K562 (cell line): ENCODE measurements at regions not wholly inside any gene's neighbourhood (a gene's known extent, or its start where the extent isn't known, plus 50 kb on each side); places are given as distances from the start of the nearest gene placed in this dataset.

Experiments used
- ATAC-seq: fragments of 200-7000 bp; cut with Tn5 transposase; 3 replicates; pipeline ENCODE4 v1.9.1; 2020; ENCODE audit warnings: moderate library complexity
- BruUV-seq: library from RNA; stranded (reverse); fragments of 400-500 nt; replicated peaks from 2 replicates; lab custom pipeline; 2021; lab: Mats Ljungman, UMichigan
- CTCF ChIA-PET: fragments of 300-600 bp; formaldehyde crosslinking; extraction: SDS; loops from one replicate; lab custom pipeline; 2021; ENCODE audit warnings: low intra/inter-chr PET ratio; lab: Yijun Ruan, JAX
- POLR2A ChIA-PET: fragments of 300-600, 350-650 bp; sonication (Branson Sonifier 250); formaldehyde crosslinking; extraction: SDS; loops from one replicate; lab custom pipeline; 2021; ENCODE audit warnings: antibody characterized with exemption, inconsistent platforms; lab: Yijun Ruan, JAX
- DNase-seq, 4 experiments: peaks; one replicate each; pipeline versions ENCODE4 v3.0.0 to v3.0.0-alpha.2; 2011 to 2018; ENCODE audit warnings: low spot score in 3 of 4, mixed read lengths in 3 of 4; ENCODE audit errors: extremely low read depth in 1 of 4
- FAIRE-seq: peaks from 2 replicates; lab custom pipeline; 2011; peaks lifted over from hg19 to GRCh38; lab: Jason Lieb, UNC
- H2AFZ ChIP-seq: 2 replicates; pipeline ENCODE4 v1.6.0; 2011; ENCODE audit warnings: low read depth, low read length, control low read depth, inconsistent platforms
- H3K27ac ChIP-seq: fragments of 200-600 bp; 3 replicates; pipeline ENCODE4 v1.8.0; 2011; ENCODE audit warnings: low read depth, mild to moderate bottlenecking, control low read depth, inconsistent platforms, low read length, moderate library complexity, mixed read lengths; ENCODE audit errors: extremely low read depth
- H3K27me3 ChIP-seq, 2 experiments: fragments of 300-600 bp in 1 of 2; 2 replicates in 1 of 2; 3 replicates in 1 of 2; pipeline versions ENCODE4 v1.6.0 to v1.8.0; 2011; ENCODE audit warnings: inconsistent platforms in 2 of 2, low read length in 2 of 2, mild to moderate bottlenecking in 1 of 2, mixed read lengths in 1 of 2, moderate library complexity in 1 of 2; ENCODE audit not compliant: control insufficient read depth in 2 of 2, insufficient read depth in 2 of 2
- H3K36me3 ChIP-seq: fragments of 300-600 bp; 3 replicates; pipeline ENCODE4 v1.8.0; 2011; ENCODE audit warnings: mild to moderate bottlenecking, low read length, inconsistent platforms; ENCODE audit not compliant: control insufficient read depth, insufficient read depth
- H3K4me1 ChIP-seq, 2 experiments: fragments of 200-600 bp in 1 of 2; replicated peaks in 1 of 2; 2 replicates in 1 of 2; 3 replicates in 1 of 2; pipeline versions ENCODE4 v1.5.1 to v1.8.0; 2011; ENCODE audit warnings: inconsistent platforms in 2 of 2, low read length in 2 of 2, mild to moderate bottlenecking in 1 of 2, mixed read lengths in 1 of 2, moderate library complexity in 1 of 2; ENCODE audit not compliant: control insufficient read depth in 2 of 2, insufficient read depth in 2 of 2
- H3K4me2 ChIP-seq: 2 replicates; pipeline ENCODE4 v1.6.1; 2011; ENCODE audit warnings: low read length, control low read depth, inconsistent platforms, mixed read lengths; ENCODE audit not compliant: insufficient read depth
- H3K4me3 ChIP-seq: fragments of 200-600 bp; sonication (generic), shearing (Covaris generic); 2 replicates; pipeline ENCODE4 v1.5.1; 2016; ENCODE audit warnings: control low read depth, inconsistent platforms
- H3K79me2 ChIP-seq: fragments of 200-600 bp; 3 replicates; pipeline ENCODE4 v1.8.0; 2011; ENCODE audit warnings: low read length, inconsistent platforms; ENCODE audit not compliant: control insufficient read depth, insufficient read depth
- H3K9ac ChIP-seq, 2 experiments: 2 replicates each; pipeline versions ENCODE4 v1.6.0 to v1.6.1; 2011; ENCODE audit warnings: low read depth in 2 of 2, low read length in 2 of 2, control low read depth in 1 of 2, inconsistent platforms in 1 of 2, mild to moderate bottlenecking in 1 of 2, mixed read lengths in 1 of 2; ENCODE audit not compliant: insufficient read depth in 1 of 2
- H3K9me1 ChIP-seq: one replicate; pipeline ENCODE4 v1.6.0; 2011; ENCODE audit warnings: inconsistent platforms, mild to moderate bottlenecking, low read length, moderate library complexity; ENCODE audit not compliant: control insufficient read depth, insufficient read depth
- H3K9me3 ChIP-seq: replicated peaks from 2 replicates; pipeline ENCODE4 v1.5.1; 2011; ENCODE audit warnings: low read depth, low read length, inconsistent platforms; ENCODE audit not compliant: control insufficient read depth, insufficient read depth
- H4K20me1 ChIP-seq: replicated peaks from 2 replicates; pipeline ENCODE4 v1.6.1; 2011; ENCODE audit warnings: low read length, inconsistent platforms, mixed read lengths; ENCODE audit not compliant: control insufficient read depth, insufficient read depth
- CREB5 ChIP-seq: fragments of 250-450 bp; sonication (Bioruptor Pico); IDR thresholded peaks from 2 replicates; pipeline ENCODE4 v1.5.0; 2020; ENCODE audit warnings: mild to moderate bottlenecking
- CREBBP ChIP-seq: IDR thresholded peaks from one replicate; pipeline ENCODE4 v1.6.1; 2012; ENCODE audit warnings: low read depth, mild to moderate bottlenecking, control low read depth, inconsistent platforms, low read length
- E2F4 ChIP-seq: sonication (generic); formaldehyde crosslinking; IDR thresholded peaks from 2 replicates; pipeline ENCODE4 v1.8.0; 2022; ENCODE audit warnings: mild to moderate bottlenecking, low read depth, missing genetic modification reagents
- KLF10 ChIP-seq: fragments of 250-450 bp; sonication (Bioruptor Pico); IDR thresholded peaks from 2 replicates; pipeline ENCODE4 v1.6.1; 2021; ENCODE audit warnings: matching md5 sums
- RFX7 ChIP-seq: fragments of 250-450 bp; sonication (Bioruptor Pico); IDR thresholded peaks from 2 replicates; pipeline ENCODE4 v1.5.1; 2021; ENCODE audit warnings: mild to moderate bottlenecking
- ZNF184 ChIP-seq: sonication (generic); formaldehyde crosslinking; IDR thresholded peaks from 2 replicates; pipeline ENCODE4 v1.5.0; 2020; ENCODE audit warnings: missing genetic modification reagents
- ZNF263 ChIP-seq: sonication (generic); formaldehyde crosslinking; IDR thresholded peaks from 2 replicates; pipeline ENCODE4 v1.8.0; 2022; ENCODE audit warnings: mild to moderate bottlenecking, missing genetic modification reagents, borderline replicate concordance
- ZNF518B ChIP-seq: fragments of 250-450 bp; sonication (Bioruptor Pico); IDR thresholded peaks from 2 replicates; pipeline ENCODE4 v1.5.0; 2021; ENCODE audit warnings: mild to moderate bottlenecking, moderate library complexity
- ZNF57 ChIP-seq: fragments of 450-650 bp; formaldehyde crosslinking; IDR thresholded peaks from 2 replicates; pipeline ENCODE4 v1.4.0; 2020; ENCODE audit warnings: mild to moderate bottlenecking, moderate library complexity
- ZNF76 ChIP-seq: fragments of 250-450 bp; sonication (Bioruptor Pico); IDR thresholded peaks from 2 replicates; pipeline ENCODE4 v1.4.0; 2020; ENCODE audit warnings: mild to moderate bottlenecking, moderate library complexity, borderline replicate concordance
- WGBS: fragments of 100-300 bp; shearing (Covaris generic); methylation state at CpG from one replicate; pipeline ENCODE4 v1.1.6; 2016; ENCODE audit warnings: low coverage, mixed read lengths; ENCODE audit not compliant: insufficient coverage; ENCODE audit errors: missing lambda C conversion rate; 5-methylcytosine and 5-hydroxymethylcytosine counted together
- in situ Hi-C: fragments of 300-500 bp; cut with MboI; formaldehyde crosslinking; loops from 4 replicates; pipeline ENCODE4 v1.15.0; 2018; ENCODE audit warnings: inconsistent platforms, mixed read lengths
- intact Hi-C: fragments of 100-400 bp; cut with micrococcal nuclease; formaldehyde crosslinking; loops from 2 replicates; pipeline ENCODE4 v1.14.2; 2022

- no peak overlapping the region for H3K4me2 ChIP-seq
- H3K4me1 ChIP-seq = no peaks in the 10 kb centered on the region
- H3K9me3 ChIP-seq = no peaks in the 10 kb centered on the region
- no peak overlapping the region for H3K27ac ChIP-seq
- ATAC-seq = no peak
- no peaks in the 10 kb centered on the region for H3K9me1 ChIP-seq
- BruUV-seq = no TSS peak
- TF ChIP-seq CREBBP (no peak), ZNF184 (CRISPR knock-in tag) (no peak), KLF10 (CRISPR knock-in tag) (no peak), ZNF57 (no peak), ZNF263 (CRISPR knock-in tag) (no peak), RFX7 (no peak), CREB5 (CRISPR knock-in tag) (no peak), ZNF76 (CRISPR knock-in tag) (no peak), E2F4 (CRISPR knock-in tag) (no peak), ZNF518B (CRISPR knock-in tag) (no peak)
- TF ChIP-seq, all 486 proteins: peak for 0
- FAIRE-seq = no peak
- Histone ChIP-seq H2AFZ (no peak overlapping the region), H3K79me2 (no peaks in the 10 kb centered on the region), H3K4me3 (no peak overlapping the region), H4K20me1 (no peaks in the 10 kb centered on the region), H3K27me3 (no peaks in the 10 kb centered on the region), H3K9ac (no peak overlapping the region), H3K36me3 (no peaks in the 10 kb centered on the region)
- ChIA-PET CTCF (no interaction called here), POLR2A (no interaction called here)
- no peak for DNase-seq
- WGBS = 3% methylated on average over 4 of the region's 4 CpGs
- intact Hi-C loops (no loop called here), in situ Hi-C loops (no loop called here)
Measured at GRCh38 chr21:24424776-24425175, 1182.5 kb downstream of the MRPL39 start.
